ENCODE measurements at regions not wholly inside any gene's neighbourhood (a gene's known extent, or its start where the extent isn't known, plus 50 kb on each side); places are given as distances from the start of the nearest gene placed in this dataset.

GRCh38 chr4:112908511-112908910, 140.9 kb upstream of the ANK2 start:
- TF ChIP-seq, protein P1, sequence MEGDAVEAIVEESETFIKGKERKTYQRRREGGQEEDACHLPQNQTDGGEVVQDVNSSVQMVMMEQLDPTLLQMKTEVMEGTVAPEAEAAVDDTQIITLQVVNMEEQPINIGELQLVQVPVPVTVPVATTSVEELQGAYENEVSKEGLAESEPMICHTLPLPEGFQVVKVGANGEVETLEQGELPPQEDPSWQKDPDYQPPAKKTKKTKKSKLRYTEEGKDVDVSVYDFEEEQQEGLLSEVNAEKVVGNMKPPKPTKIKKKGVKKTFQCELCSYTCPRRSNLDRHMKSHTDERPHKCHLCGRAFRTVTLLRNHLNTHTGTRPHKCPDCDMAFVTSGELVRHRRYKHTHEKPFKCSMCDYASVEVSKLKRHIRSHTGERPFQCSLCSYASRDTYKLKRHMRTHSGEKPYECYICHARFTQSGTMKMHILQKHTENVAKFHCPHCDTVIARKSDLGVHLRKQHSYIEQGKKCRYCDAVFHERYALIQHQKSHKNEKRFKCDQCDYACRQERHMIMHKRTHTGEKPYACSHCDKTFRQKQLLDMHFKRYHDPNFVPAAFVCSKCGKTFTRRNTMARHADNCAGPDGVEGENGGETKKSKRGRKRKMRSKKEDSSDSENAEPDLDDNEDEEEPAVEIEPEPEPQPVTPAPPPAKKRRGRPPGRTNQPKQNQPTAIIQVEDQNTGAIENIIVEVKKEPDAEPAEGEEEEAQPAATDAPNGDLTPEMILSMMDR (IDR thresholded peaks at IDR 0.05): no peak
- TF ChIP-seq POLR2A (IDR thresholded peaks at IDR 0.05) (no peak), EP300 (IDR thresholded peaks at IDR 0.05) (no peak), POLR2AphosphoS5 (IDR thresholded peaks at IDR 0.05) (no peak)

Measured in gastroesophageal sphincter (tissue), 3 donors.